ENCODE measurements at regions not wholly inside any gene's neighbourhood (a gene's known extent, or its start where the extent isn't known, plus 50 kb on each side); places are given as distances from the start of the nearest gene placed in this dataset.

DNA sequence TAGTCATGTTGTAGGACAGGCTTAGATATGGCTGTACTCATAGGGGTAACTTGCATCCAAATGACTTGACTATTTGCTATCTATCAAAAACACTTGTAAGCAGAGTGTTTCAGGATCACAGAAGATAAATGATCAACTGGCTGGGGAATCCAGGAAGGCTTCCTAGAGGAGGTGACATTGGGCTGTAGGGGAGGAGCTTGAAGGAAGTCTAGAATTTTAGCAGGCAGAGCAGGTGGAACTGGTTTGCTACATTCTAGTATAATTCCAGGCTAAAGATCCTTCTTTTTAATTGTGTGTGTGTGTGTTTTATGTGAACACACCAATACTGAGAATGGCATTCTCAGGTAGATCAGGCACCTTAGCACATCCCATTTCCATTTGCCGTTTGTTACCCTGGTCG, 380.3 kb downstream of the MCTP2 start:
- TF ChIP-seq, protein P1, sequence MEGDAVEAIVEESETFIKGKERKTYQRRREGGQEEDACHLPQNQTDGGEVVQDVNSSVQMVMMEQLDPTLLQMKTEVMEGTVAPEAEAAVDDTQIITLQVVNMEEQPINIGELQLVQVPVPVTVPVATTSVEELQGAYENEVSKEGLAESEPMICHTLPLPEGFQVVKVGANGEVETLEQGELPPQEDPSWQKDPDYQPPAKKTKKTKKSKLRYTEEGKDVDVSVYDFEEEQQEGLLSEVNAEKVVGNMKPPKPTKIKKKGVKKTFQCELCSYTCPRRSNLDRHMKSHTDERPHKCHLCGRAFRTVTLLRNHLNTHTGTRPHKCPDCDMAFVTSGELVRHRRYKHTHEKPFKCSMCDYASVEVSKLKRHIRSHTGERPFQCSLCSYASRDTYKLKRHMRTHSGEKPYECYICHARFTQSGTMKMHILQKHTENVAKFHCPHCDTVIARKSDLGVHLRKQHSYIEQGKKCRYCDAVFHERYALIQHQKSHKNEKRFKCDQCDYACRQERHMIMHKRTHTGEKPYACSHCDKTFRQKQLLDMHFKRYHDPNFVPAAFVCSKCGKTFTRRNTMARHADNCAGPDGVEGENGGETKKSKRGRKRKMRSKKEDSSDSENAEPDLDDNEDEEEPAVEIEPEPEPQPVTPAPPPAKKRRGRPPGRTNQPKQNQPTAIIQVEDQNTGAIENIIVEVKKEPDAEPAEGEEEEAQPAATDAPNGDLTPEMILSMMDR (conservative IDR thresholded peaks at IDR 0.05; ENCODE audit: low read depth in 2 of 2): no peak
- TF ChIP-seq EZH2 (IDR thresholded peaks at IDR 0.05; ENCODE audit: low read depth, unreplicated experiment): no peak
- no peak for TF ChIP-seq EZH2phosphoT487 (IDR thresholded peaks at IDR 0.05; ENCODE audit: unreplicated experiment)
- TF ChIP-seq, protein P2, sequence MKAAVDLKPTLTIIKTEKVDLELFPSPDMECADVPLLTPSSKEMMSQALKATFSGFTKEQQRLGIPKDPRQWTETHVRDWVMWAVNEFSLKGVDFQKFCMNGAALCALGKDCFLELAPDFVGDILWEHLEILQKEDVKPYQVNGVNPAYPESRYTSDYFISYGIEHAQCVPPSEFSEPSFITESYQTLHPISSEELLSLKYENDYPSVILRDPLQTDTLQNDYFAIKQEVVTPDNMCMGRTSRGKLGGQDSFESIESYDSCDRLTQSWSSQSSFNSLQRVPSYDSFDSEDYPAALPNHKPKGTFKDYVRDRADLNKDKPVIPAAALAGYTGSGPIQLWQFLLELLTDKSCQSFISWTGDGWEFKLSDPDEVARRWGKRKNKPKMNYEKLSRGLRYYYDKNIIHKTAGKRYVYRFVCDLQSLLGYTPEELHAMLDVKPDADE (IDR thresholded peaks at IDR 0.05): no peak
